HL-60 (cell line): ENCODE measurements at regions not wholly inside any gene's neighbourhood (a gene's known extent, or its start where the extent isn't known, plus 50 kb on each side); places are given as distances from the start of the nearest gene placed in this dataset.

ENCODE experiments used
- DNase-seq, 2 experiments: peaks; one replicate each; pipeline ENCODE4 v3.0.0-alpha.2; 2010 to 2020; ENCODE audit warnings: low read depth in 1 of 2, low spot score in 1 of 2
- H3K27ac ChIP-seq: fragments of 250-450 bp; sonication (Bioruptor Pico); replicated peaks from 2 replicates; pipeline ENCODE4 v1.5.1; 2020; ENCODE audit warnings: mild to moderate bottlenecking, moderate library complexity
- H3K27me3 ChIP-seq: fragments of 250-450 bp; sonication (Bioruptor Pico); 2 replicates; pipeline ENCODE4 v1.5.1; 2021; ENCODE audit warnings: mild to moderate bottlenecking, moderate library complexity; ENCODE audit not compliant: insufficient read depth, poor library complexity, severe bottlenecking
- H3K4me3 ChIP-seq: replicated peaks from 2 replicates; pipeline ENCODE4 v1.5.1; 2011; ENCODE audit warnings: mild to moderate bottlenecking, control low read depth, low read length; ENCODE audit not compliant: insufficient read depth
- CTCF ChIP-seq: IDR thresholded peaks from one replicate; pipeline ENCODE4 v1.5.1; 2011; ENCODE audit warnings: low read length, control low read depth, inconsistent platforms; ENCODE audit not compliant: insufficient read depth
- GABPA ChIP-seq: IDR thresholded peaks from 2 replicates; pipeline ENCODE4 v1.6.1; 2012; ENCODE audit warnings: low read depth
- POLR2AphosphoS5 ChIP-seq: IDR thresholded peaks from 2 replicates; pipeline ENCODE4 v1.6.1; 2012; ENCODE audit warnings: low read depth
- REST ChIP-seq: IDR thresholded peaks from 2 replicates; pipeline ENCODE4 v1.6.1; 2012; ENCODE audit warnings: low read depth; ENCODE audit not compliant: insufficient replicate concordance
- SPI1 ChIP-seq: IDR thresholded peaks from 2 replicates; pipeline ENCODE4 v1.6.1; 2012; ENCODE audit warnings: low read depth, mild to moderate bottlenecking, borderline replicate concordance

- no peak overlapping the region for H3K4me3 ChIP-seq
- no peak for DNase-seq
- H3K27ac ChIP-seq: no peak overlapping the region
- TF ChIP-seq POLR2AphosphoS5 (no peak), SPI1 (no peak), GABPA (no peak), REST (no peak), CTCF (no peak)
- H3K27me3 ChIP-seq: no peaks in the 10 kb centered on the region
These were observed 308.5 kb downstream of the KCNS3 start for GRCh38 chr2:18186816-18187613.

- no peak overlapping the region for H3K27ac ChIP-seq
- no peak for DNase-seq
- no peaks in the 10 kb centered on the region for H3K27me3 ChIP-seq
- TF ChIP-seq POLR2AphosphoS5: no peak
- no peak for TF ChIP-seq CTCF
- no peak overlapping the region for H3K4me3 ChIP-seq
These were observed 304.4 kb downstream of the KCNS3 start for GRCh38 chr2:18182861-18183260.

GRCh38 chr2:18180912-18181311, 302.4 kb downstream of the KCNS3 start:
- Histone ChIP-seq H3K27me3 (no peaks in the 10 kb centered on the region), H3K4me3 (no peak overlapping the region), H3K27ac (no peak overlapping the region)
- DNase-seq: no peak
- TF ChIP-seq CTCF: no peak
- no peak for TF ChIP-seq REST
- TF ChIP-seq POLR2AphosphoS5: no peak
- TF ChIP-seq SPI1: no peak
- no peak for TF ChIP-seq GABPA

GRCh38 chr2:18180031-18180610, 301.7 kb downstream of the KCNS3 start:
- H3K27ac ChIP-seq: no peak overlapping the region
- no peaks in the 10 kb centered on the region for H3K27me3 ChIP-seq
- no peak for TF ChIP-seq REST
- no peak for TF ChIP-seq GABPA
- TF ChIP-seq CTCF: no peak
- no peak for TF ChIP-seq SPI1
- TF ChIP-seq POLR2AphosphoS5: no peak
- H3K4me3 ChIP-seq: no peak overlapping the region
- DNase-seq: no peak
